Fibroblast of lung (primary cell): ENCODE measurements at regions not wholly inside any gene's neighbourhood (a gene's known extent, or its start where the extent isn't known, plus 50 kb on each side); places are given as distances from the start of the nearest gene placed in this dataset.

ENCODE experiments used
- EZH2 ChIP-seq: IDR thresholded peaks from 2 replicates; pipeline ENCODE4 v1.5.1; 2012; ENCODE audit warnings: low read length, control low read depth, mild to moderate bottlenecking; ENCODE audit errors: missing control alignments
- TF ChIP-seq, protein P1 (sequence below), 2 donors: IDR thresholded peaks in 1 of 2; conservative IDR thresholded peaks in 1 of 2; 1 replicate in 1 of 2; 2 replicates in 1 of 2; pipeline ENCODE4 v1.5.1; 2011 to 2012; ENCODE audit warnings: low read length in 2 of 2, control low read depth in 1 of 2, inconsistent platforms in 1 of 2, low read depth in 1 of 2, mild to moderate bottlenecking in 1 of 2

- TF ChIP-seq, protein P1, sequence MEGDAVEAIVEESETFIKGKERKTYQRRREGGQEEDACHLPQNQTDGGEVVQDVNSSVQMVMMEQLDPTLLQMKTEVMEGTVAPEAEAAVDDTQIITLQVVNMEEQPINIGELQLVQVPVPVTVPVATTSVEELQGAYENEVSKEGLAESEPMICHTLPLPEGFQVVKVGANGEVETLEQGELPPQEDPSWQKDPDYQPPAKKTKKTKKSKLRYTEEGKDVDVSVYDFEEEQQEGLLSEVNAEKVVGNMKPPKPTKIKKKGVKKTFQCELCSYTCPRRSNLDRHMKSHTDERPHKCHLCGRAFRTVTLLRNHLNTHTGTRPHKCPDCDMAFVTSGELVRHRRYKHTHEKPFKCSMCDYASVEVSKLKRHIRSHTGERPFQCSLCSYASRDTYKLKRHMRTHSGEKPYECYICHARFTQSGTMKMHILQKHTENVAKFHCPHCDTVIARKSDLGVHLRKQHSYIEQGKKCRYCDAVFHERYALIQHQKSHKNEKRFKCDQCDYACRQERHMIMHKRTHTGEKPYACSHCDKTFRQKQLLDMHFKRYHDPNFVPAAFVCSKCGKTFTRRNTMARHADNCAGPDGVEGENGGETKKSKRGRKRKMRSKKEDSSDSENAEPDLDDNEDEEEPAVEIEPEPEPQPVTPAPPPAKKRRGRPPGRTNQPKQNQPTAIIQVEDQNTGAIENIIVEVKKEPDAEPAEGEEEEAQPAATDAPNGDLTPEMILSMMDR (conservative IDR thresholded peaks at IDR 0.05 in 1 of 2, IDR thresholded peaks at IDR 0.05 in 1 of 2; ENCODE audit: low read depth in 1 of 2, low read length in 2 of 2), result no peak
- no peak for TF ChIP-seq EZH2
Observed at GRCh38 chr9:73024601-73025034, 71.8 kb upstream of the ALDH1A1 start.
